Esophagus squamous epithelium (tissue), 4 donors: ENCODE measurements at regions not wholly inside any gene's neighbourhood (a gene's known extent, or its start where the extent isn't known, plus 50 kb on each side); places are given as distances from the start of the nearest gene placed in this dataset.

Experiments used
- CTCF ChIP-seq, 6 experiments: fragments of 450-650 bp in 4 of 6; fragments of 200-600 bp in 2 of 6; sonication (generic) in 2 of 6; IDR thresholded peaks; one replicate each; pipeline ENCODE4 v1.5.1; 2016 to 2019; ENCODE audit warnings: antibody characterized with exemption in 6 of 6, mild to moderate bottlenecking in 4 of 6, moderate library complexity in 4 of 6
- POLR2A ChIP-seq, 4 donors: fragments of 450-650 bp; IDR thresholded peaks; one replicate each; pipeline ENCODE4 v1.6.1; 2017; ENCODE audit warnings: antibody characterized with exemption in 4 of 4, mild to moderate bottlenecking in 4 of 4, moderate library complexity in 3 of 4

- no peak for TF ChIP-seq CTCF (IDR thresholded peaks at IDR 0.05)
- no peak for TF ChIP-seq POLR2A (IDR thresholded peaks at IDR 0.05)
Measured at GRCh38 chr16:49924078-49924477, 68.2 kb upstream of the ZNF423 start.
